ENCODE measurements at regions not wholly inside any gene's neighbourhood (a gene's known extent, or its start where the extent isn't known, plus 50 kb on each side); places are given as distances from the start of the nearest gene placed in this dataset.

GRCh38 chr2:59932341-59932740, 621.1 kb downstream of the BCL11A start:
- H3K36me3 ChIP-seq (ENCODE audit: control insufficient read depth, insufficient read depth, low read length) = no peaks in the 10 kb centered on the region
- 80 to 93% methylated on average over 5 of the region's 5 CpGs for WGBS, 2 experiments (ENCODE audit: insufficient coverage in 1 of 2, insufficient read length in 1 of 2)
- H3K36me3 Mint-ChIP-seq (ENCODE audit: low read depth) = no peaks in the 10 kb centered on the region
- no peaks in the 10 kb centered on the region for H3K9me3 Mint-ChIP-seq
- no peaks in the 10 kb centered on the region for H3K4me1 ChIP-seq (ENCODE audit: control insufficient read depth, insufficient read depth, low read length)
- no peak overlapping the region for H3K27ac ChIP-seq (ENCODE audit: low read depth, low read length)
- TF ChIP-seq CTCF (conservative IDR thresholded peaks at IDR 0.05) = peak; percentile 79
- H3K9me3 ChIP-seq (ENCODE audit: control insufficient read depth, low read length) = no peaks in the 10 kb centered on the region
- no peak overlapping the region for H3K4me3 Mint-ChIP-seq
- no peak overlapping the region for H3K27ac Mint-ChIP-seq
- no peak overlapping the region for H3K4me3 ChIP-seq (ENCODE audit: low read length)
- no peak overlapping the region for H3K9ac ChIP-seq (ENCODE audit: extremely low read depth, low read length, poor library complexity, severe bottlenecking)
- H3K4me1 Mint-ChIP-seq = no peaks in the 10 kb centered on the region
- peak; percentile 76 for DNase-seq
- no peaks in the 10 kb centered on the region for H3K27me3 Mint-ChIP-seq (ENCODE audit: insufficient read depth)
- H3K27me3 ChIP-seq (ENCODE audit: control insufficient read depth, insufficient read depth, low read length, poor library complexity, severe bottlenecking) = no peaks in the 10 kb centered on the region

- Mint-ChIP-seq H3K4me3 (no peak overlapping the region), H3K27me3 (ENCODE audit: insufficient read depth) (no peaks in the 10 kb centered on the region), H3K4me1 (no peaks in the 10 kb centered on the region), H3K36me3 (ENCODE audit: low read depth) (no peaks in the 10 kb centered on the region), H3K27ac (no peak overlapping the region), H3K9me3 (no peaks in the 10 kb centered on the region)
- Histone ChIP-seq H3K36me3 (ENCODE audit: control insufficient read depth, insufficient read depth, low read length) (no peaks in the 10 kb centered on the region), H3K27ac (ENCODE audit: low read depth, low read length) (no peak overlapping the region), H3K9me3 (ENCODE audit: control insufficient read depth, low read length) (no peaks in the 10 kb centered on the region), H3K4me1 (ENCODE audit: control insufficient read depth, insufficient read depth, low read length) (no peaks in the 10 kb centered on the region), H3K27me3 (ENCODE audit: control insufficient read depth, insufficient read depth, low read length, poor library complexity, severe bottlenecking) (no peaks in the 10 kb centered on the region), H3K4me3 (ENCODE audit: low read length) (no peak overlapping the region), H3K9ac (ENCODE audit: extremely low read depth, low read length, poor library complexity, severe bottlenecking) (no peak overlapping the region)
- DNase-seq = no peak
- WGBS, 2 experiments (ENCODE audit: insufficient coverage in 1 of 2, insufficient read length in 1 of 2) = 82 to 91% methylated on average over 4 of the region's 4 CpGs
- TF ChIP-seq CTCF (conservative IDR thresholded peaks at IDR 0.05) = no peak
Observed at GRCh38 chr2:59930430-59930829, 623.0 kb downstream of the BCL11A start.

GRCh38 chr2:59926731-59927130, 626.7 kb downstream of the BCL11A start:
- Histone ChIP-seq H3K9ac (ENCODE audit: extremely low read depth, low read length, poor library complexity, severe bottlenecking) (no peak overlapping the region), H3K9me3 (ENCODE audit: control insufficient read depth, low read length) (no peaks in the 10 kb centered on the region), H3K4me1 (ENCODE audit: control insufficient read depth, insufficient read depth, low read length) (no peaks in the 10 kb centered on the region), H3K27ac (ENCODE audit: low read depth, low read length) (no peak overlapping the region), H3K27me3 (ENCODE audit: control insufficient read depth, insufficient read depth, low read length, poor library complexity, severe bottlenecking) (no peaks in the 10 kb centered on the region), H3K36me3 (ENCODE audit: control insufficient read depth, insufficient read depth, low read length) (no peaks in the 10 kb centered on the region), H3K4me3 (ENCODE audit: low read length) (no peak overlapping the region)
- H3K27me3 Mint-ChIP-seq (ENCODE audit: insufficient read depth) = no peaks in the 10 kb centered on the region
- no peaks in the 10 kb centered on the region for H3K36me3 Mint-ChIP-seq (ENCODE audit: low read depth)
- no peak overlapping the region for H3K27ac Mint-ChIP-seq
- no peak overlapping the region for H3K4me3 Mint-ChIP-seq
- no peaks in the 10 kb centered on the region for H3K9me3 Mint-ChIP-seq
- peaks cover 10% of the 10 kb centered on the region for H3K4me1 Mint-ChIP-seq
- DNase-seq = no peak
- whole genome bisulfite sequencing, 2 experiments (ENCODE audit: insufficient coverage in 1 of 2, insufficient read length in 1 of 2) = 96% methylated on average over 7 to 12 of the region's 13 CpGs
- TF ChIP-seq CTCF (conservative IDR thresholded peaks at IDR 0.05) = no peak

Data from endodermal cell (in vitro differentiated cells).